AG04450 (cell line): ENCODE measurements at regions not wholly inside any gene's neighbourhood (a gene's known extent, or its start where the extent isn't known, plus 50 kb on each side); places are given as distances from the start of the nearest gene placed in this dataset.

Experiments used
- CTCF ChIA-PET: fragments of 300-600, 350-600 bp; formaldehyde crosslinking; extraction: SDS; loops from one replicate; lab custom pipeline; 2022; ENCODE audit warnings: antibody characterized with exemption, inconsistent platforms; lab: Charles Lee
- POLR2A ChIA-PET: fragments of 350-600 bp; formaldehyde crosslinking; extraction: SDS; loops from one replicate; lab custom pipeline; 2021; ENCODE audit warnings: antibody characterized with exemption, inconsistent platforms; lab: Yijun Ruan, JAX
- DNase-seq: peaks from one replicate; pipeline ENCODE4 v3.0.0-alpha.2; 2011; ENCODE audit warnings: low read depth, low spot score
- H3K27ac ChIP-seq: one replicate; pipeline ENCODE4 v1.5.1; 2012; ENCODE audit warnings: low read depth, low read length, control low read depth
- H3K27me3 ChIP-seq: one replicate; pipeline ENCODE4 v1.6.0; 2012; ENCODE audit warnings: low read length; ENCODE audit not compliant: control insufficient read depth, insufficient read depth
- H3K4me3 ChIP-seq: 2 replicates; pipeline ENCODE4 v1.5.1; 2011; ENCODE audit warnings: mild to moderate bottlenecking, low read depth, low read length, control low read depth
- H3K9me3 ChIP-seq: 2 replicates; pipeline ENCODE4 v1.5.1; 2012; ENCODE audit warnings: low read length; ENCODE audit not compliant: control insufficient read depth, insufficient read depth
- TF ChIP-seq, protein P1 (sequence below): IDR thresholded peaks from 2 replicates; pipeline ENCODE4 v1.5.1; 2011; ENCODE audit warnings: low read depth, low read length, control low read depth, inconsistent platforms

DNA sequence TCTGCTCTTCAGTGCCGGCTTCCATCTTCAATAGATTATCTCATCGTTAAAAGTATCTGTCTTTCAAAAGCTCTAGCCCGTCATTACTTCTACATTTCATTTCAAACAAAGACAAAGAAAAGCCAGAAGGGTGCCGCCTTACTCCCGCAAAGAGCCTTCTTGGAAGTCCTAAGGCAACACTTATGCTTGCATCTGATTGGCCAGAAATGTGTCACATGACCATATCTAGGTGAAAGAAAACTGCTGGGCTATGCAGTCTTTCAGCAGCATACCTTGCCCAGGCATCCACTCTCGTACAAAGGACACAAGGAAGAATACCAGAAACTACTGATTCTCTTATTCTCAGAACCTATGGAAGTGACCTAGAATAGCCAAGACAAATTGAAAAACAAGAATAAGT lies 217.1 kb upstream of the SLC35G4 start:
- CTCF ChIA-PET: interaction anchor here (0.9 kb wide), 1 partner anchor 18 kb away, joined by 3 read pairs; no protein-coding TSS in a partner anchor
- Histone ChIP-seq H3K27ac (no peak overlapping the region), H3K4me3 (no peak overlapping the region), H3K9me3 (no peaks in the 10 kb centered on the region), H3K27me3 (no peaks in the 10 kb centered on the region)
- DNase-seq: no peak
- POLR2A ChIA-PET: no interaction called here
- TF ChIP-seq, protein P1, sequence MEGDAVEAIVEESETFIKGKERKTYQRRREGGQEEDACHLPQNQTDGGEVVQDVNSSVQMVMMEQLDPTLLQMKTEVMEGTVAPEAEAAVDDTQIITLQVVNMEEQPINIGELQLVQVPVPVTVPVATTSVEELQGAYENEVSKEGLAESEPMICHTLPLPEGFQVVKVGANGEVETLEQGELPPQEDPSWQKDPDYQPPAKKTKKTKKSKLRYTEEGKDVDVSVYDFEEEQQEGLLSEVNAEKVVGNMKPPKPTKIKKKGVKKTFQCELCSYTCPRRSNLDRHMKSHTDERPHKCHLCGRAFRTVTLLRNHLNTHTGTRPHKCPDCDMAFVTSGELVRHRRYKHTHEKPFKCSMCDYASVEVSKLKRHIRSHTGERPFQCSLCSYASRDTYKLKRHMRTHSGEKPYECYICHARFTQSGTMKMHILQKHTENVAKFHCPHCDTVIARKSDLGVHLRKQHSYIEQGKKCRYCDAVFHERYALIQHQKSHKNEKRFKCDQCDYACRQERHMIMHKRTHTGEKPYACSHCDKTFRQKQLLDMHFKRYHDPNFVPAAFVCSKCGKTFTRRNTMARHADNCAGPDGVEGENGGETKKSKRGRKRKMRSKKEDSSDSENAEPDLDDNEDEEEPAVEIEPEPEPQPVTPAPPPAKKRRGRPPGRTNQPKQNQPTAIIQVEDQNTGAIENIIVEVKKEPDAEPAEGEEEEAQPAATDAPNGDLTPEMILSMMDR: no peak

DNA sequence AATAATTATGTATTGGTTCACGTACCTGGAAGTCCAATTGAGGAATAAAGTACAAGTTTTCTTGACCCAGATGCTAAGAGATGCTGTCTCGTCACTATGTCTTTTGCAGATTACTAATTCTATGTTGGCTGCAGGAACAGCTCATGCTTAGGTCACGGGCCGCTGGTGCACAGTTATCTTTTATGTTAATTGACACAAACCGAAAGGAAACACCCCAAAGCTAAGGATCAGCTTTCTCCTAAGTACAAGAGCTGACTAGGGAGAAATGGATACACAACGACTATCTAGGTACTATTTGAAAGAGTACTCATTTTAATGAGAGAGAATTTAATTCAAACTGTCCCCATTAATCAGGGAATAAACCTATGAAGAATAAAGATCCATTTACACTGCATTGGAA lies 217.7 kb upstream of the SLC35G4 start:
- ChIA-PET CTCF (interaction anchor here (1.3 kb wide), 1 partner anchor 81 kb away, joined by 5 read pairs; no protein-coding TSS in a partner anchor), POLR2A (no interaction called here)
- no peak overlapping the region for H3K27ac ChIP-seq
- TF ChIP-seq, protein P1: no peak
- H3K4me3 ChIP-seq: no peak overlapping the region
- no peaks in the 10 kb centered on the region for H3K27me3 ChIP-seq
- H3K9me3 ChIP-seq: no peaks in the 10 kb centered on the region
- no peak for DNase-seq

- TF ChIP-seq, protein P1: no peak
- Histone ChIP-seq H3K27ac (no peak overlapping the region), H3K27me3 (no peaks in the 10 kb centered on the region), H3K9me3 (no peaks in the 10 kb centered on the region), H3K4me3 (no peak overlapping the region)
- CTCF ChIA-PET: interaction anchor here (1.2 kb wide), 1 partner anchor 79 kb away, joined by 3 read pairs; no protein-coding TSS in a partner anchor
- no peak for DNase-seq
- POLR2A ChIA-PET: no interaction called here
These were observed 220.4 kb upstream of the SLC35G4 start for GRCh38 chr18:11388755-11389680.

- no peak overlapping the region for H3K27ac ChIP-seq
- TF ChIP-seq, protein P1: peak; percentile 22; the same call in 1 of the 2 replicates
- ChIA-PET POLR2A (no interaction called here), CTCF (no interaction called here)
- DNase-seq: no peak
- H3K27me3 ChIP-seq: no peaks in the 10 kb centered on the region
- H3K9me3 ChIP-seq: no peaks in the 10 kb centered on the region
- H3K4me3 ChIP-seq: no peak overlapping the region
These were observed 221.5 kb upstream of the SLC35G4 start for GRCh38 chr18:11387880-11388279.

DNA sequence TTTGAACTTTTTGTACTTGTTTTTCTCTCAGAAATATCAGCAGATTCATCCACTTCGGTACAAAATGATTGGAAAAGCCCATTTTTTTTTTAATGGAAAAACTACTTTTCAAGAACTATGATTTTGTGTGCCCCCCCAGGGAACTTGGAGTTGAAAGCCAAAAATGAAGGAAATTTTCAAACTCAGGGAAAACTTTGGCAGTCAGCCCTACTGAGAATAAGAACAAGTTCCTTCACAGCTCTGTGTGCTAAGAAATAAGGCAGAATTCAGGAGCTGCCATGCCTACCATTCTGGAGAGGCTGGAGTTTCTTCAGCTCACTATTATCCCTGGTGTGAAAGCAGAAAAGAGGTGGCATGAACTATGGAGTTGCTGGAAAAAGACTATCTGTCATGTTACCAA lies 226.0 kb upstream of the SLC35G4 start:
- no peak overlapping the region for H3K4me3 ChIP-seq
- TF ChIP-seq, protein P1: no peak
- no peak for DNase-seq
- POLR2A ChIA-PET: no interaction called here
- no peak overlapping the region for H3K27ac ChIP-seq
- peaks cover 3% of the 10 kb centered on the region for H3K27me3 ChIP-seq
- no peaks in the 10 kb centered on the region for H3K9me3 ChIP-seq
- CTCF ChIA-PET: no interaction called here
